ENCODE measurements at regions not wholly inside any gene's neighbourhood (a gene's known extent, or its start where the extent isn't known, plus 50 kb on each side); places are given as distances from the start of the nearest gene placed in this dataset.

GRCh38 chr9:90485028-90485427 lies 157.6 kb downstream of the DIRAS2 start:
- intact Hi-C loops (cut with micrococcal nuclease): no loop called here
- WGBS (ENCODE audit: insufficient coverage): no CpG with 5 or more reads among the region's 1 CpG
- TF ChIP-seq CTCF (IDR thresholded peaks at IDR 0.05): no peak
- peaks cover 5% of the 10 kb centered on the region in 2 donors for H3K9me3 ChIP-seq (replicated peaks in 1 of 2; ENCODE audit: control insufficient read depth in 1 of 2, insufficient read depth in 1 of 2, low read length in 2 of 2)
- no peak for DNase-seq
- no peaks in the 10 kb centered on the region for H3K27me3 ChIP-seq (ENCODE audit: control insufficient read depth in 2 of 2, insufficient read depth in 2 of 2, low read length in 2 of 2)
- peaks cover 0 to 10% (median 5%) of the 10 kb centered on the region in 7 donors for H3K9me3 Mint-ChIP-seq
- no peak overlapping the region for H3K4me3 ChIP-seq (replicated peaks in 1 of 3; ENCODE audit: low read depth in 2 of 3, low read length in 3 of 3)
- no peaks in the 10 kb centered on the region for H3K36me3 ChIP-seq (replicated peaks in 1 of 2; ENCODE audit: control insufficient read depth in 1 of 2, insufficient read depth in 2 of 2, low read length in 2 of 2)
- no peak overlapping the region for H2AFZ ChIP-seq (ENCODE audit: insufficient read depth, low read depth, low read length, poor library complexity, severe bottlenecking)
- H3K4me1 Mint-ChIP-seq: no peaks in the 10 kb centered on the region
- peaks cover 0 to 15% (median 5%) of the 10 kb centered on the region in 3 donors for H3K27me3 Mint-ChIP-seq (ENCODE audit: low read depth in 3 of 3)
- no peak overlapping the region for H3K4me3 Mint-ChIP-seq
- no peak overlapping the region for H3K4me2 ChIP-seq (replicated peaks; ENCODE audit: extremely low read depth, low read length, poor library complexity, severe bottlenecking)
- no peaks in the 10 kb centered on the region for H3K4me1 ChIP-seq (ENCODE audit: control insufficient read depth in 1 of 2, insufficient read depth in 2 of 2, low read length in 2 of 2)
- H3K9ac ChIP-seq (ENCODE audit: insufficient read depth, low read length, poor library complexity, severe bottlenecking): no peak overlapping the region
- H3K27ac ChIP-seq (ENCODE audit: low read depth in 1 of 2, low read length in 2 of 2): no peak overlapping the region
- H3K27ac Mint-ChIP-seq: no peak overlapping the region
- H3K79me2 ChIP-seq (ENCODE audit: insufficient read depth, low read length): no peaks in the 10 kb centered on the region
- H4K20me1 ChIP-seq (ENCODE audit: insufficient read depth, low read length): no peaks in the 10 kb centered on the region
- H3K36me3 Mint-ChIP-seq: no peaks in the 10 kb centered on the region

- Histone ChIP-seq H4K20me1 (ENCODE audit: insufficient read depth, low read length) (no peaks in the 10 kb centered on the region), H3K4me1 (ENCODE audit: control insufficient read depth in 1 of 2, insufficient read depth in 2 of 2, low read length in 2 of 2) (no peaks in the 10 kb centered on the region), H3K4me3 (replicated peaks in 1 of 3; ENCODE audit: low read depth in 2 of 3, low read length in 3 of 3) (no peak overlapping the region), H3K9ac (ENCODE audit: insufficient read depth, low read length, poor library complexity, severe bottlenecking) (no peak overlapping the region), H3K4me2 (replicated peaks; ENCODE audit: extremely low read depth, low read length, poor library complexity, severe bottlenecking) (no peak overlapping the region), H3K79me2 (ENCODE audit: insufficient read depth, low read length) (no peaks in the 10 kb centered on the region), H2AFZ (ENCODE audit: insufficient read depth, low read depth, low read length, poor library complexity, severe bottlenecking) (no peak overlapping the region), H3K27me3 (ENCODE audit: control insufficient read depth in 2 of 2, insufficient read depth in 2 of 2, low read length in 2 of 2) (no peaks in the 10 kb centered on the region), H3K36me3 (replicated peaks in 1 of 2; ENCODE audit: control insufficient read depth in 1 of 2, insufficient read depth in 2 of 2, low read length in 2 of 2) (no peaks in the 10 kb centered on the region), H3K27ac (ENCODE audit: low read depth in 1 of 2, low read length in 2 of 2) (no peak overlapping the region), H3K9me3 (replicated peaks in 1 of 2; ENCODE audit: control insufficient read depth in 1 of 2, insufficient read depth in 1 of 2, low read length in 2 of 2) (peaks cover 5 to 7% of the 10 kb centered on the region in 2 donors)
- no peak overlapping the region for H3K4me3 Mint-ChIP-seq
- 88% methylated on average over 4 of the region's 4 CpGs for WGBS (ENCODE audit: insufficient coverage)
- H3K4me1 Mint-ChIP-seq: no peaks in the 10 kb centered on the region
- peaks cover 3 to 7% (median 5%) of the 10 kb centered on the region in 3 donors for H3K27me3 Mint-ChIP-seq (ENCODE audit: low read depth in 3 of 3)
- intact Hi-C loops (cut with micrococcal nuclease): no loop called here
- peaks cover 3 to 15% (median 6%) of the 10 kb centered on the region in 7 donors for H3K9me3 Mint-ChIP-seq
- no peak for DNase-seq
- H3K27ac Mint-ChIP-seq: no peak overlapping the region
- TF ChIP-seq CTCF (IDR thresholded peaks at IDR 0.05): no peak
- H3K36me3 Mint-ChIP-seq: no peaks in the 10 kb centered on the region
These were observed 153.6 kb downstream of the DIRAS2 start for GRCh38 chr9:90489066-90489465.
